Left colon (tissue), 2 donors: ENCODE measurements at regions not wholly inside any gene's neighbourhood (a gene's known extent, or its start where the extent isn't known, plus 50 kb on each side); places are given as distances from the start of the nearest gene placed in this dataset.

Experiments used
- ATAC-seq: fragments of 200-7000 bp; cut with Tn5 transposase; one replicate; pipeline ENCODE4 v1.9.1; 2020; ENCODE audit warnings: mild to moderate bottlenecking, moderate library complexity
- DNase-seq, 2 donors: peaks; one replicate each; pipeline ENCODE4 v3.0.0-alpha.2; 2020
- intact Hi-C, 2 donors: fragments of 100-400 bp; cut with DNase I in 1 of 2; cut with micrococcal nuclease in 1 of 2; formaldehyde crosslinking; loops; one replicate each; pipeline versions ENCODE4 v1.11.2 to v1.14.0; 2022; cut with DNase I, micrococcal nuclease
- donor health status: DM: no; HTN: no; CAD: no.
- donor health status: DM: yes; HTN: yes; CAD: no.

GRCh38 chr13:100942742-100943141, 268.1 kb upstream of the TMTC4 start:
- intact Hi-C loops: no loop called here
- DNase-seq (no peak), ATAC-seq (no peak)

- no peak for ATAC-seq
- intact Hi-C loops: no loop called here
Measured at GRCh38 chr13:100941377-100942368, 267.1 kb upstream of the TMTC4 start.

GRCh38 chr13:100940658-100941057, 266.1 kb upstream of the TMTC4 start:
- ATAC-seq (no peak), DNase-seq (no peak)
- intact Hi-C loops: no loop called here

More at GRCh38 chr13:100941377-100942368, 267.1 kb upstream of the TMTC4 start:
- DNase-seq: no peak

- intact Hi-C loops: no loop called here
- DNase-seq (no peak), ATAC-seq (no peak)
Measured at GRCh38 chr13:100933841-100934240, 259.2 kb upstream of the TMTC4 start.

DNA sequence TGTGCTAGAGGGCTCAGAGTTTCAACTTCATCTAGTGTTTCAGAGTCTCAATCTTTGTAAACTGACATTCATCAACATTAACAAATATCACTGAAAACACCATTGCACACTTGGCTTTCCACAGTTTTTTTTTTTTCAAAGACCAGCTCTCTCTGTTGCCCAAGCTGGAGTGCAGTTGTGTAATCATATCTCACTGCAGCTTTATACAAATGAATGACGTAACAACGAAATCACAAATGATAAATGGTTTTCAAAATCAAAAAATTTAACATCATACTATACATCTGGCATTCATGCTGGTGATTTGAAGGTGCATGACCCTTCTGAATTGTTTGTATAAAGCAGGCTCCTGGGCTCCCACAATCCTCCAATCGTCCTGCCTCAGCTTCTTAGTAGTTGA, 248.0 kb upstream of the TMTC4 start:
- no peak for ATAC-seq
- no peak for DNase-seq
- intact Hi-C loops: no loop called here

- intact Hi-C loops: no loop called here
- DNase-seq (no peak), ATAC-seq (no peak)
Measured at GRCh38 chr13:100921139-100921538, 246.5 kb upstream of the TMTC4 start.

DNA sequence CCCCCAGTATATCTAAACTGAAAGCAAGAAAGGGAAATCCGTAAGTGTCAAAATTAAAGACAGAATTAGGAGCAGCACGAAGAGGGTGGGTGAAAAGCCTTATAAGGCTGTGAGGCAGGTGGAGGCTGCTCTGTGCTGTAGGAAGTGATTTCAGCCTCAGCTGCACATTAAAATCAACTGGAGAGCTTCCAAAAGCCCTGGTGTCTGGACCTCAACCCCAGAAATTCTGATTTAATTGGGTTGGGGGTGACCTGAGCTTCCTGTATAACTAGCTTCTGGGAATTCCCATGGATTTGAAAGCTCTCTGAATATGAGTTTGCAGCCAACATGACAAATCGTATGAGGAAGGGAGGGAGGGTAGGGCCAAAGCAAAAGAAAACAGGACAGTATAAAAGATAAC, 242.4 kb upstream of the TMTC4 start:
- ATAC-seq (no peak), DNase-seq (no peak)
- intact Hi-C loops: no loop called here

- ATAC-seq (no peak), DNase-seq (no peak)
- intact Hi-C loops: no loop called here
Measured at GRCh38 chr13:100913143-100913542, 238.5 kb upstream of the TMTC4 start.

GRCh38 chr13:100904293-100904976, 229.8 kb upstream of the TMTC4 start:
- ATAC-seq: no peak
- intact Hi-C loops: no loop called here
- DNase-seq: no peak

- ATAC-seq (no peak), DNase-seq (no peak)
- intact Hi-C loops: no loop called here
Measured at GRCh38 chr13:100899720-100900316, 225.2 kb upstream of the TMTC4 start.

- ATAC-seq (no peak), DNase-seq (no peak)
- intact Hi-C loops: no loop called here
Measured at GRCh38 chr13:100898431-100898830, 223.8 kb upstream of the TMTC4 start.

- DNase-seq: no peak
- intact Hi-C loops: no loop called here
Measured at GRCh38 chr13:100895651-100896050, 221.1 kb upstream of the TMTC4 start.

DNA sequence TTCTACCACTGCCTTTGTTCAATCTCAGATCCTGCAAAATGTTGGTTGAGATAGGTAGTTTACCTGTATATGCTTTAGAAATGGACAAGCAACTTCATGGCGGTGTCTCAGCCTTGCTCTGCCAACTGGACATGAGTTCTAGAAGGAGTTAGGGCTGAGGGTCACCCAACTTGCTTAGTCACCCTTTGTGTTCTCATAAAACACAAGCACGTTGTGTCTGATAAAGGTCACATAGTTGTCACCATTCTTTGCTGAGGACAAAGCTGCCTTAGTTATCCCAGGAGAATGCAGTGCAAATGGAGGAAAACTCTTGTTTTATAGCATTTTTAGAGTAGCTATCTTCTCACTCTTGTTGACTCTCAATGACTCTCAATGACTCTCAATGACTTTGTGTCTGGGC, 218.4 kb upstream of the TMTC4 start:
- intact Hi-C loops: no loop called here
- no peak for DNase-seq
- ATAC-seq: no peak

More at GRCh38 chr13:100895651-100896050, 221.1 kb upstream of the TMTC4 start:
- no peak for ATAC-seq

GRCh38 chr13:100890645-100891044, 216.1 kb upstream of the TMTC4 start:
- ATAC-seq (no peak), DNase-seq (no peak)
- intact Hi-C loops: no loop called here

DNA sequence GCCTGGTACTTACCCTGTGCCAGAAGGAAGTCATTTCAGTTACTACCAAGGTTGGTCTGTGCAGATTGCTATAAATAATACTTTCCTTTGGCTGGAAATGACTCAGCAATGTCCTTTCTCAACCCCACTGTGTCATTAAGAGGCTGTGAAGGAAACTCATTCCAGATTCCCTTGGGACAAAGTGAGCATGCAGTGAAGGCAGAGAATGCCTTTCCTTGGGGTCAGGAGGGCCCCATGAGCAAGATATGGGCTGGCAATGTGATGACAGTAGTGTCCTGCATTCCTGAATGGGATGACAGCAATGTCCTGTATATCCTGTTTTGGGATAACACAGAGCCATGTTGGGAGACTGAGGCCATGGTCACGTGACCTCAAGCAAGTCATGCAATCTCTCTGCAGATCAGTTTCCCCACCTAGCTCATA, 213.1 kb upstream of the TMTC4 start:
- ATAC-seq (no peak), DNase-seq (no peak)
- intact Hi-C loops: no loop called here

DNA sequence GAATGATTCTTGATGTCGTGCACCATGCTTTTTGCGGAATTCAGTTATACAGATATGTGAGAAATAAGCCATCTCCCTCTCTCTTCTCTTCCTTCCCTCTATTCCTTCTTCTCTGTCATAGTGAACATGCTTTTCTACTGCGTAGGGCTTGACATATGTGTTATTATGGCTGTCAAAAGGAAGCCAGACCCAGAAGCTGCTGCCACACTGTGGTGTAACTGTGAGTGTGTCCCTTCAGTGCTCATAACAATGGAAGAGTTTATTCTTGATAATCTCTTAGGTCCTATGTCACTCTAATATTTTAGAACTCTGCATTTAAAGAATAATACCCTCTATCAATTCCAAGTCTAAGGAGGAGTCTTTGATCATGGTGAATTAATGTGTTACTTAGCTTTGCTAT, 208.9 kb upstream of the TMTC4 start:
- ATAC-seq (no peak), DNase-seq (no peak)
- intact Hi-C loops: no loop called here

DNA sequence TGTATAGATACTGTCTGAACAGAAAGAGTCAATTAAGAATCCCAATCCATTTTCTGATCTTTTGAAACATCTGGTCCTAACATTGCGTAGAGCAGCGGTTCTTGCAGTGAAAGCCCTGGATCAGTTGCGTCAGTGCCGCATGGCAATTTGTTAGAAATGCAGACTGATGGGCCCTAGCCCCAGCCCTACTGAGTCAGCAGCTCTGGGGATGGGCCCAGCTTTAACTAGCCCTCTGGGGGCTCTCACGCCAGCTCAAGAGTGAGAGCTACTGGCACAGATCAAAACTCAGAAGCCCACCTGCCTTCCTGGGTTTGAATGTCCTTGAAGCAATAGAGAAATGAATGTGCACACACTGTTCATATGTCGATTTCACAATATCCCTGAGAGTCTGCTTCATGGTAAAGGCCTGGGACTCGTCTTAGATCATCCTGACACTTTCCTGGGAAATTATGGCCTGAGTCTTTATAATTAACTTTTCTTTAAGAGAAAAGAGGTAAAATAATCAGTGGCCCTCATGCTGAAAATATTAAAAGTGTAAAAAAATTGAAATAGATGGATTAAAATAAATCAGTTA, 206.8 kb upstream of the TMTC4 start:
- intact Hi-C loops: no loop called here
- DNase-seq: no peak
- ATAC-seq: no peak

DNA sequence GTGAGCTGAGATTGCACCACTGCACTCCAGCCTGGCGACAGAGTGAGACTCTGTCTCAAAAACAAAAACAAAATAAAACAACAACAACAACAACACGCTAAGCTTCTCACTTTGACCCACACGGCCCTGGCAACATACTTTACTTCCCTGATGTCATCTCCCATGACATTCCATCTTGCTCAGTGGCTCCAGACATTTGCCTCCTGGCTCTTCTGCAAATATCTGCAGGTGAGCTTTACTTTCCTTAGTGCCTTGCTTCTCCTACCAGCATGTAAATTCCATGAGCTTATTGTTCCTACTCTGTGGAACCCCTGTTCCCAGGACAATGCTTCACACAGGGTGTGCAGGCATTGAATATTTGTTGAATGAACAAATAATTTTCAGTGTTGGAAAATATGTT, 205.6 kb upstream of the TMTC4 start:
- DNase-seq (no peak), ATAC-seq (no peak)
- intact Hi-C loops: no loop called here

- DNase-seq (no peak), ATAC-seq (no peak)
- intact Hi-C loops: no loop called here
Measured at GRCh38 chr13:100879255-100879654, 204.7 kb upstream of the TMTC4 start.

- DNase-seq: no peak
- ATAC-seq: no peak
- intact Hi-C loops: no loop called here
Measured at GRCh38 chr13:100876044-100876403, 201.4 kb upstream of the TMTC4 start.
